DOHH2 (cell line): ENCODE measurements at regions not wholly inside any gene's neighbourhood (a gene's known extent, or its start where the extent isn't known, plus 50 kb on each side); places are given as distances from the start of the nearest gene placed in this dataset.

Experiments
- CTCF ChIP-seq: fragments of 200-600 bp; sonication (generic); IDR thresholded peaks from one replicate; pipeline ENCODE4 v1.5.1; 2014; ENCODE audit warnings: antibody characterized with exemption, mild to moderate bottlenecking, low read depth, low read length; ENCODE audit not compliant: poor library complexity, severe bottlenecking
- EZH2phosphoT487 ChIP-seq: fragments of 200-600 bp; sonication (generic); IDR thresholded peaks from 2 replicates; pipeline ENCODE4 v1.6.1; 2017; ENCODE audit warnings: borderline replicate concordance, mild to moderate bottlenecking, antibody characterized with exemption, low read length, moderate library complexity, mixed read lengths

GRCh38 chr7:45985902-45986301 is 64.8 kb upstream of the IGFBP3 start:
- TF ChIP-seq EZH2phosphoT487 = no peak
- TF ChIP-seq CTCF = no peak
